ENCODE measurements at regions not wholly inside any gene's neighbourhood (a gene's known extent, or its start where the extent isn't known, plus 50 kb on each side); places are given as distances from the start of the nearest gene placed in this dataset.

DNA sequence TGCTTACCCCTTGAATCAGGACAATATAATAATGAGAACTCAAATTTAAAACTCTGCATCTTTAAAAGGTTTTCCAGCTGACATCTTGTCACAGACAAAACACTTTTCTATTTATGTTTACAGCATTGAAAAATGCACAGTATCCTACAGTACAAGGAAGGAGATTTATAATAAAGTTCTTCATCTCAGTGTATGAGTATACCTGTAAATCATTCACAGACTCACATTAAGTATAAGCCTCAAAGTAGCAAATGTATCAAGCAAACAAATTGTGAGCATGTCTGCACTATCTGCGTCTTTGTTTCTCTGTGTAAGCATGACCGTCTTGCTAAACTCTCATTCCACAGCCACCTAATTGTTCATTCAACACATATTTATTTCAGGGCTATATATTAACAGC, 52.8 kb downstream of the PPP1R2C start:
- H3K9me3 Mint-ChIP-seq: peaks cover 5 to 7% of the 10 kb centered on the region in 2 donors
- H3K27ac Mint-ChIP-seq: no peak overlapping the region
- H3K4me1 Mint-ChIP-seq: no peaks in the 10 kb centered on the region
- ATAC-seq (no peak), DNase-seq (no peak)
- H3K4me3 Mint-ChIP-seq: no peak overlapping the region
- H3K27me3 Mint-ChIP-seq: no peaks in the 10 kb centered on the region

DNA sequence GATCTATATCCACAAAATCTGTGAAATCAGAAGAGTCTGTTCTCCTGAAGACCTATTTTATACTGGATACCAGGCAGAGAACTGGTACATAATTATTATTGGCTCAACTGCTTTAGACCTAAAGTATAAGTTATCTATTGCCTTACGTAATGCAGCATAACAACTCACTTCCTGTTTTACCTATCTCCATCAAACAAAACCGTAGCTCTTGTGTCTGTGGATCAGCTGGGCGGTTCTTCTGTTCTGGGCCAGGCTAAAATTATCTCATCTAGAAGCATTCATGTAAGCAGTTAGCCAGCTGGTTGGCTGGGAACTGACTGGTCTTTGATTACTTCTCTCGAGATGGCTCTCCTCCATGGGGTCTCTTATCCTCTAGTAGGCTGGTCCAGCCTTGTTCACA, 57.8 kb downstream of the PPP1R2C start:
- Mint-ChIP-seq H3K4me3 (no peak overlapping the region), H3K4me1 (no peaks in the 10 kb centered on the region), H3K27me3 (no peaks in the 10 kb centered on the region), H3K27ac (no peak overlapping the region), H3K9me3 (no peaks in the 10 kb centered on the region)
- DNase-seq: no peak
- ATAC-seq: no peak

DNA sequence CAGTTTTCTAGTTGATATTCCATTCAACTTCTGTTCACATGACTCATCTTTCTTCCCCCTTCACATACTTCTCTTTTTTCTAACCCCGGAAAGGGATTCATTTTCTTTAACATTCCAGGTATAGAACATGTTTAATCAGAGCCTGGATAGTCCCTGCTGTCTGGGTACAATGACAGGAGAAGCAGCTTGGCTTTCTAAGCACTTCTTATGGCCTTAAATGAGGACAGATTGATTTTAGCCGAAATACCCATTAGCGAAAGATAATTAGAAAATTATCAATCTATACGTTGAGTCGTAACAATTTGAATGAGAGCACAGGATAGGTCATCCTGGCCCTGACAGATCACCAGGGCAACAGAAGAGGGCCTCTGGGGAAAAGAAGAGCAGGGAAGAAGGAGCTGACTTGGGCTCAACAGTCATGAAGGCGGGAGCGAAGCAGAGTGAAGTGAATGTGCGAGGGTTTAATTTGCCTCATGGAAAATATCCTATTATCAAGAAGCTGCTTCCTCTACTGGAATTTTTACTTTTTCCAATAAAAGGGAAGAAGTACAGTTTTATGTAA, 62.2 kb downstream of the PPP1R2C start:
- ATAC-seq (no peak), DNase-seq (no peak)
- peak overlapping the region in 1 of 2 donors; percentile 5 for H3K27ac Mint-ChIP-seq
- peak overlapping the region in 1 of 2 donors; percentile 54 for H3K4me3 Mint-ChIP-seq
- no peaks in the 10 kb centered on the region for H3K27me3 Mint-ChIP-seq
- H3K4me1 Mint-ChIP-seq: no peaks in the 10 kb centered on the region
- no peaks in the 10 kb centered on the region for H3K9me3 Mint-ChIP-seq

DNA sequence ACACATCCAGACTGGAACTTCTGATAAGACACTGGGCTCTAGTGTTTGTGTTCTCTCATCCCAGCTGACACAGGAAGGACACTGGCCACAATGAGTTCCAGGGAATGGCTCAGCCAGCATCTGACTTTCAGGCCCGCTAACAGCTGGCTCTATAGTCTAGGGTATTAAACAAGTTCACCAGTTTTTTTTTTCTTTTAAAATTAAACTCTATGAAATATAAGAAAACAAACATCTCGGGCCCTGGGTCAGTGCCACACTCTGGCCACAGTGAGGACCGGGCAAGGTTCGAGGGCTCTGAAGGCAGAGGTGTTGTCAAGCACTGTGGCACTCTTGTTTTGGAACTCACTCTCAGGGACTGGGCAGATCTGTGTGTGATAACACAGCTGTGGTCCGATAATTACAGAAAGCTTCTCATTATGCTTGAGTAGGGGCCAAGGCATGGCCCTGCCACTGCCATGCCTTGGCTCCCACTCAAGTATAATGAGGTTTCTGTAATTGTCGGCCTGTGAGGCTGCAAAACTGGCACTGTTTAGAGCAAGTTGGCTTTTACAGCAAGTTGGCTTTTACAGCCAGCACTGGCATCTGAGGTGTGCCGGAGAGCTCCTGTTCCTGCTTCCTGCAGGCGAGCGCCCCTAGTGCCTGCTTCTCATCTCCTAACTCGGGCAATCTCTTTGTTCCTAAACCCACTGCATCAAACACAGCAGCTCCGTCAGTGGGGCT, 62.8 kb downstream of the PPP1R2C start:
- Mint-ChIP-seq H3K27ac (no peak overlapping the region), H3K4me1 (no peaks in the 10 kb centered on the region), H3K9me3 (no peaks in the 10 kb centered on the region), H3K27me3 (no peaks in the 10 kb centered on the region), H3K4me3 (peak overlapping the region in 1 of 2 donors; percentile 54)
- ATAC-seq (peak; percentile 80), DNase-seq (peak; percentile 12 to 39)

DNA sequence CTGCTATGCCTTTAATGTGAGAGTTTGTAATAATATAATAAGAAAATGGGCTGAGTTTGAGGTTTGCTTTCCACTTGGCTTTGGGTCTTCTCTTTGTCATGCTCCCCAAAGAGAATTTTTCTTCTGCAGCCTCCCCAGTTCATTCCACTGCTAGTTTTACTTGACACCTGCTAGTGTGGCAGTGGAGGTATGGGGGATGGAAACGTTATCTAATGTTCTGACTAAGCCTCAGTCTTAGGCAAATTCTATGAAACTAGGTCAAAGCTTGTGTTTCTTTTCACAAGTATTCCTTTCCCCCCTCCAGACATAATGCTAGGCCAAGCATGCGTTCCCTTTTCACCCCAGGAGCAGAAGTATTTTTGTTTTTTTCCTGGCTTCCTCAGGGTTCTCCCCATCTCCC, 67.5 kb downstream of the PPP1R2C start:
- H3K27ac Mint-ChIP-seq: no peak overlapping the region
- DNase-seq (no peak), ATAC-seq (no peak)
- H3K4me3 Mint-ChIP-seq: no peak overlapping the region
- no peaks in the 10 kb centered on the region for H3K27me3 Mint-ChIP-seq
- no peaks in the 10 kb centered on the region for H3K4me1 Mint-ChIP-seq
- no peaks in the 10 kb centered on the region for H3K9me3 Mint-ChIP-seq

DNA sequence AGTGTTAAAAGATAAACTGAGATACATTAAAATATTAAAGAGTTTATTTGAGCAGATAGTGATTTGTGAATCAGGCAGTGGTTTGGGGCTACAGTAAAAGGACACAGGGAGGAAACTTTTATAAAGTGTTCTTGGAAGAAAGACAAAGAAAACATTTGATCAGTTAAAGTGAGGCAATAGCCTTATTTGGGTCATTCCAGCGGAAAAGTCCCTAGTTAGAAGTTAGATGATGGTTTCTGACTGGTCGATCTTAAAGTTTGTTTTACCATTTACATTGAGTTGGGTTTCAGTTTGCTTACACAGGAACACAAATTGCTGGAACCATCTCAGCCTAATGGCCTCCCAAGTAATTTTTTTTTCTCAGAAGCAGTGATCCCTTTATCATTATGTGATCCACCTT, 69.7 kb downstream of the PPP1R2C start:
- DNase-seq (no peak), ATAC-seq (no peak)
- H3K4me3 Mint-ChIP-seq: no peak overlapping the region
- H3K4me1 Mint-ChIP-seq: peaks cover 7% of the 10 kb centered on the region
- no peaks in the 10 kb centered on the region for H3K27me3 Mint-ChIP-seq
- H3K27ac Mint-ChIP-seq: no peak overlapping the region
- no peaks in the 10 kb centered on the region for H3K9me3 Mint-ChIP-seq

DNA sequence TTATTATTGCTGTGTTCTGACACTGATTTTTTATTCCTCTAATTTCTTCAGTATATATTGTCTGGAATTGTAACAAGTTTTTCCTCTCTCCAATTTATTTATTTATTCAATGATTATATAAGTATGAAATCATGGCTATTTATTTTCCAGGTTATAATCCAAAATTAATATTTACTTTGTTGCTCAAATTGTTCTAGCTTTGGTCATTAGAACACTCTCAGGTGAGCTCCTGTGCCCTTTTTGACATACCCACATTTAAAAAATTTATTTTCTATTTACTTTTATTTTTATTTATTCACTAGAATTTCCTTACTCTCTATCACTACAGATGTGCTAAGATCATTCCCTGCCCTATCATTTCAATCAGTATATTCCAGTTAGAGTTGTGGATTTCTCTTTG, 70.2 kb downstream of the PPP1R2C start:
- Mint-ChIP-seq H3K4me1 (peaks cover 7% of the 10 kb centered on the region), H3K27ac (no peak overlapping the region)

DNA sequence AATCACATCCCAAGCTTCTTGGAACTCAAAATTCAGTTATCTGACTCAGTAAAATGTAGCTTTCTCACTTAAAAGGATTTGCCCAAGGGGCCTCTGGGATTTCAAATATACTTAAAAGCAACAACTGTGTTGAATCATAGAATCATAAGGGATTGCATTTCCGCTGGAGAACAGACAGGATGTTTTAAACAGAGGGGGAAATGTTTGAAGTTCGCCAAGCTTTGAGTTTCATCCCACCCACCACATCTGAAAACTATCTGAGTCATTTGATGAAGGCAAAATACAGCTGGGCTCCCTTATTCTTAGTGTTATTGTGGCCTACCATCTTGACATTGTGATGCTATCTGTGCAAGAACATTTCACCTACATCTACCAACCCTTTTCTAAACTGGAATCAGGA, 73.5 kb downstream of the PPP1R2C start:
- Mint-ChIP-seq H3K4me3 (no peak overlapping the region), H3K9me3 (peaks cover 7% of the 10 kb centered on the region in 2 donors), H3K27ac (peak overlapping the region in 1 of 2 donors; percentile 74), H3K27me3 (no peaks in the 10 kb centered on the region), H3K4me1 (peaks cover 7% of the 10 kb centered on the region)
- peak; percentile 1 to 13 for DNase-seq
- ATAC-seq: peak; percentile 74

More for the DNA sequence above, 70.2 kb downstream of the PPP1R2C start:
- no peak for DNase-seq
- H3K4me3 Mint-ChIP-seq: no peak overlapping the region
- H3K27me3 Mint-ChIP-seq: no peaks in the 10 kb centered on the region
- H3K9me3 Mint-ChIP-seq: no peaks in the 10 kb centered on the region
- ATAC-seq: no peak

DNA sequence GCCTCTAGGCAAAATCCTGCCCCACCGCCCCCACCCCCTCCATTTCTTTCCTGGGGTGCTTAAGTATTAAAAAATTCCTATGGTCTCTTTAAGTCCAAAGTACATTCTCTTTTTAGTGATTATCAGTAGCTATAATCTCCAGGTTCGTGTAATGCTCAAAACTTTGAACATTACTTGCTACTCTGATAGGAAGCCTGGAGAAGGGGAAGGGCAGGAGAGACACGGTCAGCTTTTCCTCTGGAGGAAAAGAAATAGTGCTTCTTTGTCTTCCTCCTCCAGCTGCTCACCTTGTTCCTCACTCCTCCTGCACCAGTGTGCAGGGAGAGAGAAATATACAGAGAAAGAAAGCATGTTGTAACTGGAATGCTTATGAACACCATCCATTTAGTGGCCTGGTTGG, 80.4 kb downstream of the PPP1R2C start:
- H3K4me3 Mint-ChIP-seq: no peak overlapping the region
- no peaks in the 10 kb centered on the region for H3K27me3 Mint-ChIP-seq
- no peaks in the 10 kb centered on the region for H3K4me1 Mint-ChIP-seq
- no peak overlapping the region for H3K27ac Mint-ChIP-seq
- ATAC-seq: no peak
- H3K9me3 Mint-ChIP-seq: peaks cover 7% of the 10 kb centered on the region in 2 donors
- DNase-seq: no peak

DNA sequence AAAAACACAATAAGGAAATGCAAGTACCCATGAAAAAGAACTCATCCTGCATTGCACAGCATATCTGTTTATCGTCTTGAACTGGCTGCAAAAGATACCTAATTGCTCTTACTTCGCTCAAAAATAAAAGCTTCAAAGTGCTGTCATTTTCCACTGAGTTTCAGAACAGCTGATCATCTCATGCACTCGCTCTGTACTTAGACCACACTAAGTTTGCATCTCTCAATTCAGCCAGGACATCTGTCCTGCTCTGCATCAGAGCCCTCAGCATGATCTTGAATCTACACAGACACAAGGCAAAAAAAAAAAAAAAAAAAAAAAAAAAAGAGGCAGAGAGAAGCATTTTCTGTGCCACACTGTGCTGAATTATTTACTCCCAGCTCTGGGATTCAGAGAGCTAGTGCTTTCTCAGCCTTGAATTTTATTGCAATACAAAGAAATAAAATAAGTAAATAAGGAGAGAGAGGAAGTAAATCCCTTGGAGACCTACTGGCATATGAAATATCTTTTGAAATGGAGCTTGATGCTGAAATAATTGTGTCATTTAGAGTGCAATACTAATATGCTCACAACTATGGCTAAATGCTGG, 81.3 kb downstream of the PPP1R2C start:
- Mint-ChIP-seq H3K27ac (no peak overlapping the region), H3K4me3 (no peak overlapping the region), H3K9me3 (peaks cover 1 to 2% of the 10 kb centered on the region in 2 donors), H3K4me1 (no peaks in the 10 kb centered on the region), H3K27me3 (no peaks in the 10 kb centered on the region)
- ATAC-seq (no peak), DNase-seq (no peak)

DNA sequence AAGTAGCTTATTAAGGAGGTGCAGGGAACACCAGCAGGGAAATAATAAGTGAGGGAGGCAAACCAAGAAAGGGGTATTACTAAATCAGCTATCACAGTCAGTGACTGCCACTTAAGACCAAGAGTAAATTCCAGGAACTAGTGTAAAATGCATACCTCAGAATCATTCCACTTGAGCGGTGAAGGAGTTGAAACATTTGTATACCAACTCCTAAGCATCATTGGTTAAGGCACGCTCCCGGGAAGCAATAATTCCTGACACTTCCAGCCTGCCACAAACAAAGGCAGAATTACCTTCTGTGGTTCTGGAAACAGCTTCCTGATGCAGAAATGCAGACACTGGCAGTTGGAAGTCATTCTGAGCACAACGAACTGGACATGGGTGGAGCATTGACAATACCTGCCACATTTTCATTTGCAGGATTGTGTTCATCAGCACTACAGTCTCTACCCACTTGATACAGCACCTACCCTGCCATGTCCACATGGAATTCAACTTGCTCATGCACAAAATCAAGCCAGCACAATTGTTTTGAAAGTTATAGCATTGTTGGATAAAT, 82.1 kb downstream of the PPP1R2C start:
- H3K27me3 Mint-ChIP-seq: no peaks in the 10 kb centered on the region

DNA sequence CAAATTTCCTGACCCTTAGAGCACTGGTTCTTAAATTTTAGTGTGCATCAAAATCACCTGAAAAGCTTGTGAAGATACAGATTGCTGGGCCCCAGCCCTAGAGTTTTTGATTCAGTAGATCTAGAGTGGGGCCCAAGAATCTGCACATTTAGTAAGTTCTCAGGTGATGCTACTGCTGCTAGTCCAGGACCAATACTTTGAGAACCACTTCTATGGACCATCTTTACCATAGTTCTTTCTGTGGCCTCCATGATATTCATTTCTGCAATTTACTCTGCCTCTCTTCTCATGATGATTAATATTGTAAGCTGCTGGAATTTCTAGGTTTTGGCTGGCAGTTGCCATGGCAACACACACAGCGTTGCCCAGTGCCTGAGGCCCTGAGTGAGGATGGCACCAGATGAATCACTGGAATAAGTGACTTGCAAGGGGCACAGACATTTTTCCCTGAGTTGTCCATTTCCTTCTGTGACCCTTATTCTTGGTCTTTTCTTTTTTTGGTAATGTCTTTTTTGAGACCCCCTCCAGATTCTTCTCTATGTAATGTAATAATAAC, 83.6 kb downstream of the PPP1R2C start:
- Mint-ChIP-seq H3K9me3 (no peaks in the 10 kb centered on the region), H3K27me3 (no peaks in the 10 kb centered on the region), H3K4me1 (no peaks in the 10 kb centered on the region), H3K4me3 (no peak overlapping the region), H3K27ac (peak overlapping the region in 1 of 2 donors; percentile 65)
- ATAC-seq (peak; percentile 33), DNase-seq (peak in 1 of 2 donors; percentile 14)

More for the DNA sequence above, 82.1 kb downstream of the PPP1R2C start:
- no peak overlapping the region for H3K27ac Mint-ChIP-seq
- no peak overlapping the region for H3K4me3 Mint-ChIP-seq
- ATAC-seq (no peak), DNase-seq (no peak)
- H3K4me1 Mint-ChIP-seq: no peaks in the 10 kb centered on the region
- no peaks in the 10 kb centered on the region for H3K9me3 Mint-ChIP-seq

DNA sequence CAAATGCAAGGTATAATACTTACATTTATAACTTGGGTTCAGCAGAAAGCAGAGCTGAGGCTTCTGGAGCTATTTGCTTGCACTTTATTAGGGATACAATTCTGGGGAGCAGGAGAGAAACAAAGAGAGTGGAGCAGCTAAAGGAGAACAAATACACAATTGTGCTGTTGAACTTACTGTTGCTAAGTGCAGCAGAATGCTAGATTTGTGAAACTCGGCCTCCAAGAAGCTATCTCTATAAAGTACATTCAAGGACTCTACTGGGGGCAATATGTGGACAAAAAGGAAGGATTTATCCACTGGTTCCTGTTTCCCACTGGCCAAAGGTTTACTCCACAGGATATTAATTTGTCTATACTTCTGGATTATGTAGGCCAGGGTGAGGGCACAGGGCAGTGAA, 86.8 kb downstream of the PPP1R2C start:
- Mint-ChIP-seq H3K4me1 (no peaks in the 10 kb centered on the region), H3K9me3 (no peaks in the 10 kb centered on the region), H3K27ac (no peak overlapping the region), H3K4me3 (no peak overlapping the region), H3K27me3 (no peaks in the 10 kb centered on the region)
- DNase-seq (no peak), ATAC-seq (no peak)

DNA sequence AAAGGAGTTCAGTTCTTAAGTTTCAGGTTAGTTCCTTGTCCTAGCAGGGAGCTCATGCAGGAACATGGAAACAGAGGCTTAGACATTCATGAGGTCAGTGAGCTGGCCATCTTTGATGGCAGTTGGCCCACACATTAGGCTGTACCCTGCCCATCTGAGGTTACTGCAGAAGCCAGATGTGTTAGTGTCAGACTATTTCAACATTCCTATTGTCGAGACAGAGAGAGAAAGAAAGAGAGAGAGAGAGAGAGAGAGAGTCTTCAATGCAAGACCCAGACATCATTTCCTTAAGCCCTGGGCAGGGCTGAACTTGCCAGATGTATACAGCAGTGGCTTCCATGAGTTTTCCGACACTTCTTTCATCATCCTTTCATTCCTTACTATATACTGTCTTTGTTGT, 91.3 kb downstream of the PPP1R2C start:
- Mint-ChIP-seq H3K4me1 (no peaks in the 10 kb centered on the region), H3K9me3 (no peaks in the 10 kb centered on the region), H3K27me3 (no peaks in the 10 kb centered on the region), H3K4me3 (no peak overlapping the region), H3K27ac (peak overlapping the region in 1 of 2 donors; percentile 72)
- DNase-seq: no peak
- no peak for ATAC-seq

DNA sequence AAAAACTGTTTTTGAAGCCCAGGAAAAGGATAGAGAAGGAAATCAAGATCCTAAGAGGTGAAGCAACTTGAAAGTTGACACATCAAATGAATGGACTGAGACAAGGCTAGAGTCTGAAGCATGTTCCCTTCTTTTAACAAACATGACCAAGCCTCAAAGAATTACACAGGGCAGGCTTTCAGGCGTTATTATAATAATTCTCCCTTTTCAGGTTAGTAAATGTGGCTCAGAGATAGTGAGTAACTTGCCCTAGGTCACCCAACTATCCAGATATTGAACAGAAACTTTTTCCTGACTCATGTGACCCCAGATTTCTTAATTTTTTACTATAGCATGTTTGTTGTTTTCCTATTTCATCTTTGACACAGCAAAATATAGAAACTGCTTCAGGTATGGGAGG, 91.7 kb downstream of the PPP1R2C start:
- DNase-seq: no peak
- H3K4me1 Mint-ChIP-seq: no peaks in the 10 kb centered on the region
- H3K27me3 Mint-ChIP-seq: no peaks in the 10 kb centered on the region
- H3K9me3 Mint-ChIP-seq: no peaks in the 10 kb centered on the region
- ATAC-seq: no peak
- H3K4me3 Mint-ChIP-seq: no peak overlapping the region
- no peak overlapping the region for H3K27ac Mint-ChIP-seq

DNA sequence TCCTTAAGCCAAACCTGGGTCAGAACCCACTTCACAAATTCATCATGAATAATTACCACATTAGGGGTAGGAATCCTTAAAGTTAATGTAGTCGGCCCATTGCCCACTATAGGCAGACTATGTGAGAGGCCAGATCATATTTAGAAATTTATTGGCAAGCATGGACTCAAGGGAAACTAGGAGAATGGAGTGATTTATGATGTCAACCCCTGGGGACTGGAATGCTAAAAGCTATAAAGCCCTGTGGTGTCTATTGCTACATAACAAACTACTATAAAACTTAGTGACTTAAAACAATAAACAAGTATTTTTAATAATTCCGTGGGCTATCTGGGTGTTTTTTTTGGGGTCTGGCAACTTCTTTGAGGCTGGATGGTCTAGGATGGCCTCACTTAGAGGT, 93.9 kb downstream of the PPP1R2C start:
- H3K27me3 Mint-ChIP-seq: no peaks in the 10 kb centered on the region
- H3K27ac Mint-ChIP-seq: no peak overlapping the region
- DNase-seq (no peak), ATAC-seq (no peak)
- H3K4me3 Mint-ChIP-seq: no peak overlapping the region
- H3K4me1 Mint-ChIP-seq: no peaks in the 10 kb centered on the region
- H3K9me3 Mint-ChIP-seq: no peaks in the 10 kb centered on the region
